ENCODE measurements at regions not wholly inside any gene's neighbourhood (a gene's known extent, or its start where the extent isn't known, plus 50 kb on each side); places are given as distances from the start of the nearest gene placed in this dataset.

GRCh38 chr16:85341972-85342695, 229.9 kb upstream of the CIBAR2 start:
- H3K9ac ChIP-seq, result no peak overlapping the region
- no peaks in the 10 kb centered on the region for H3K9me3 ChIP-seq
- H2AFZ ChIP-seq (ENCODE audit: low read depth), result no peak overlapping the region
- no peaks in the 10 kb centered on the region for H3F3A ChIP-seq (replicated peaks; ENCODE audit: insufficient read depth)
- no peak for DNase-seq
- no peaks in the 10 kb centered on the region for H3K9me2 ChIP-seq
- TF ChIP-seq TEAD4 (IDR thresholded peaks at IDR 0.05; ENCODE audit: borderline replicate concordance, insufficient read depth) (no peak), IRF3 (IDR thresholded peaks at IDR 0.05; ENCODE audit: low read depth, low read length) (no peak), FOXM1 (IDR thresholded peaks at IDR 0.05; ENCODE audit: low read depth) (no peak), CTCF (IDR thresholded peaks at IDR 0.05) (no peak), RFX5 (IDR thresholded peaks at IDR 0.05; ENCODE audit: low read length) (no peak), MXI1 (IDR thresholded peaks at IDR 0.05; ENCODE audit: low read depth, low read length) (no peak), USF1 (IDR thresholded peaks at IDR 0.05; ENCODE audit: borderline replicate concordance, low read depth) (no peak), SIN3A (IDR thresholded peaks at IDR 0.05; ENCODE audit: borderline replicate concordance, low read depth, low read length) (no peak), POLR2AphosphoS5 (IDR thresholded peaks at IDR 0.05; ENCODE audit: low read depth, low read length) (no peak), RAD21 (IDR thresholded peaks at IDR 0.05; ENCODE audit: low read length) (no peak), NFIC (IDR thresholded peaks at IDR 0.05; ENCODE audit: borderline replicate concordance) (no peak), PBX3 (IDR thresholded peaks at IDR 0.05) (no peak), FOXJ3 (CRISPR knock-in tag; IDR thresholded peaks at IDR 0.05) (no peak), SMC3 (IDR thresholded peaks at IDR 0.05; ENCODE audit: low read depth, low read length) (no peak), ZBTB33 (IDR thresholded peaks at IDR 0.05; ENCODE audit: borderline replicate concordance, low read depth) (no peak), ELF1 (IDR thresholded peaks at IDR 0.05) (no peak)
- H4K20me1 ChIP-seq (ENCODE audit: insufficient read depth), result 0 out of 2 replicates have a peak, but pooled peaks cover 2% of the 10 kb centered on the region
- peaks cover 0 to 27% of the 10 kb centered on the region in 2 experiments; a peak in 1 of 4 replicates for H3K4me1 ChIP-seq (ENCODE audit: control insufficient read depth in 1 of 2, insufficient read depth in 2 of 2, low read depth in 1 of 2, low read length in 1 of 2)
- no peaks in the 10 kb centered on the region for H3K79me2 ChIP-seq (ENCODE audit: insufficient read depth)
- no peaks in the 10 kb centered on the region for H3K27me3 ChIP-seq (ENCODE audit: insufficient read depth)
- ChIA-PET POLR2A (no interaction called here), CTCF (interaction anchor here (1.3 to 1.7 kb wide), 4 partner anchors 9 to 227 kb away, joined by 3 to 7 read pairs (median 4); no protein-coding TSS in a partner anchor)
- no peak overlapping the region for H3K4me3 ChIP-seq (ENCODE audit: low read depth in 2 of 2, low read length in 1 of 2)
- no peaks in the 10 kb centered on the region for H3K36me3 ChIP-seq (replicated peaks in 1 of 2; ENCODE audit: control insufficient read depth in 1 of 2, insufficient read depth in 2 of 2, low read length in 1 of 2)
- H3K4me2 ChIP-seq, result no peak overlapping the region
- no peak overlapping the region; a peak in 1 of 4 replicates for H3K27ac ChIP-seq (ENCODE audit: low read depth in 2 of 2, low read length in 1 of 2)
- 88% methylated on average over 14 of the region's 19 CpGs for WGBS (ENCODE audit: low lambda C conversion rate)
